ENCODE measurements at regions not wholly inside any gene's neighbourhood (a gene's known extent, or its start where the extent isn't known, plus 50 kb on each side); places are given as distances from the start of the nearest gene placed in this dataset.

DNA sequence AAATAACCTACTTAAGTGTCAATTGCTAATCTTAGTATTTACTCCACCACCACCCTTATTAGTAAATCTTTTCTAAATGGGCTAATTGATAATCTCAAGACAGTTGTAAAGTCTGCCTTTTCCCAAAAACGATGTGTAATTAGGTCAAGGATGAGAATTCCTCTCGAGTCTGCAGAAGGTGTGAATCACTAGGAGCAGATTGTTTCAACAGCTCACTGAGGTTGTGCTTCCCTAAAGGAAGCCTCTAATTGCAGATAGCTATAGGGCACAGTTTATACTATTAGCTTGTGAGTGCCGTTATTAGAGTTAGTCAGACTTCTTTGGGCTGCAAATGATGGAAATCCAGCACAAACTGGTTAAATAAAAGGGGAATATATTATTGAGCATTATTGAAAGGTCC is 84.9 kb downstream of the C11orf91 start:
- Histone ChIP-seq H3K27ac (ENCODE audit: low read depth, low read length) (no peak overlapping the region), H3K27me3 (ENCODE audit: insufficient read depth, low read length) (no peaks in the 10 kb centered on the region), H3K4me3 (ENCODE audit: low read length in 2 of 2) (no peak overlapping the region), H3K36me3 (ENCODE audit: insufficient read depth, low read length) (no peaks in the 10 kb centered on the region), H3K9me3 (ENCODE audit: control insufficient read depth in 1 of 2, low read length in 2 of 2) (no peaks in the 10 kb centered on the region), H3K4me1 (ENCODE audit: insufficient read depth, low read length) (no peaks in the 10 kb centered on the region)
- no peak overlapping the region for H3K4me3 Mint-ChIP-seq
- no peak overlapping the region for H3K27ac Mint-ChIP-seq
- no peaks in the 10 kb centered on the region for H3K4me1 Mint-ChIP-seq
- POLR2A ChIA-PET (ENCODE audit: partially characterized antibody), result no interaction called here
- intact Hi-C loops (cut with micrococcal nuclease), result no loop called here
- DNase-seq, result no peak
- H3K36me3 Mint-ChIP-seq, result no peaks in the 10 kb centered on the region
- H3K9me3 Mint-ChIP-seq, result no peaks in the 10 kb centered on the region
- CTCF ChIA-PET (ENCODE audit: partially characterized antibody), result no interaction called here
- peaks cover 10 to 18% of the 10 kb centered on the region in 2 donors for H3K27me3 Mint-ChIP-seq

GRCh38 chr11:33613404-33613803 is 87.2 kb downstream of the C11orf91 start:
- Mint-ChIP-seq H3K27ac (no peak overlapping the region), H3K4me3 (no peak overlapping the region), H3K4me1 (no peaks in the 10 kb centered on the region), H3K27me3 (peaks cover 6 to 14% of the 10 kb centered on the region in 2 donors), H3K9me3 (no peaks in the 10 kb centered on the region), H3K36me3 (no peaks in the 10 kb centered on the region)
- ChIA-PET CTCF (ENCODE audit: partially characterized antibody) (no interaction called here), POLR2A (ENCODE audit: partially characterized antibody) (no interaction called here)
- Histone ChIP-seq H3K9me3 (ENCODE audit: control insufficient read depth in 1 of 2, low read length in 2 of 2) (no peaks in the 10 kb centered on the region), H3K36me3 (ENCODE audit: insufficient read depth, low read length) (no peaks in the 10 kb centered on the region), H3K27me3 (ENCODE audit: insufficient read depth, low read length) (no peaks in the 10 kb centered on the region), H3K4me1 (ENCODE audit: insufficient read depth, low read length) (no peaks in the 10 kb centered on the region), H3K4me3 (ENCODE audit: low read length in 2 of 2) (no peak overlapping the region), H3K27ac (ENCODE audit: low read depth, low read length) (no peak overlapping the region)
- intact Hi-C loops (cut with micrococcal nuclease), result no loop called here
- DNase-seq, result no peak

DNA sequence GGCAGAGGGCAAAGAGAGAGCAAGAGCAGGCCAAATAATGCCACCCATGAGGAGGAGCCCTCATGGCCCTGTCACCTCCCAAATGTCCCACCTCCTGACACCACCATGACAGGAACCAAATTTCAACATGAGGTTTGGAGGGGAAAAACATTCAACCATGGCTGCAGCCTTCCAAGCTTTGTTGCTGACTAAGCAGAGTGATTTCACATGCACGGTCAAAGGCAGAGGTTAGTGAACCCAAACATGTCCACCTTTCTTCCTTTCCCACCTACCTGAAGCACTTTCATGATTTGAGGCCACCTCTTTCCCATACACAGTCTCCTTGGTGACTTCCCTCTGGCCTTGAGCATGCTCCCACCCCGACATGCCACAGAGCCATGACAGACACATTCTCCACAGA is 89.7 kb downstream of the C11orf91 start:
- POLR2A ChIA-PET (ENCODE audit: partially characterized antibody), result no interaction called here
- Histone ChIP-seq H3K4me1 (ENCODE audit: insufficient read depth, low read length) (no peaks in the 10 kb centered on the region), H3K4me3 (ENCODE audit: low read length in 2 of 2) (no peak overlapping the region), H3K36me3 (ENCODE audit: insufficient read depth, low read length) (no peaks in the 10 kb centered on the region), H3K27me3 (ENCODE audit: insufficient read depth, low read length) (no peaks in the 10 kb centered on the region), H3K9me3 (ENCODE audit: control insufficient read depth in 1 of 2, low read length in 2 of 2) (no peaks in the 10 kb centered on the region), H3K27ac (ENCODE audit: low read depth, low read length) (no peak overlapping the region)
- Mint-ChIP-seq H3K36me3 (no peaks in the 10 kb centered on the region), H3K27me3 (peaks cover 2 to 3% of the 10 kb centered on the region in 2 donors), H3K4me1 (no peaks in the 10 kb centered on the region), H3K9me3 (no peaks in the 10 kb centered on the region), H3K4me3 (no peak overlapping the region), H3K27ac (no peak overlapping the region)
- CTCF ChIA-PET (ENCODE audit: partially characterized antibody), result no interaction called here
- no peak for DNase-seq
- intact Hi-C loops (cut with micrococcal nuclease), result no loop called here

- Mint-ChIP-seq H3K9me3 (no peaks in the 10 kb centered on the region), H3K27ac (no peak overlapping the region), H3K4me3 (no peak overlapping the region), H3K36me3 (no peaks in the 10 kb centered on the region), H3K27me3 (peaks cover 2 to 3% of the 10 kb centered on the region in 2 donors), H3K4me1 (no peaks in the 10 kb centered on the region)
- Histone ChIP-seq H3K4me3 (ENCODE audit: low read length in 2 of 2) (no peak overlapping the region), H3K36me3 (ENCODE audit: insufficient read depth, low read length) (no peaks in the 10 kb centered on the region), H3K27ac (ENCODE audit: low read depth, low read length) (no peak overlapping the region), H3K9me3 (ENCODE audit: control insufficient read depth in 1 of 2, low read length in 2 of 2) (no peaks in the 10 kb centered on the region), H3K4me1 (ENCODE audit: insufficient read depth, low read length) (no peaks in the 10 kb centered on the region), H3K27me3 (ENCODE audit: insufficient read depth, low read length) (no peaks in the 10 kb centered on the region)
- CTCF ChIA-PET (ENCODE audit: partially characterized antibody), result no interaction called here
- POLR2A ChIA-PET (ENCODE audit: partially characterized antibody), result no interaction called here
- intact Hi-C loops (cut with micrococcal nuclease), result no loop called here
- DNase-seq, result no peak
These were observed 92.2 kb downstream of the C11orf91 start for GRCh38 chr11:33608386-33608785.

DNA sequence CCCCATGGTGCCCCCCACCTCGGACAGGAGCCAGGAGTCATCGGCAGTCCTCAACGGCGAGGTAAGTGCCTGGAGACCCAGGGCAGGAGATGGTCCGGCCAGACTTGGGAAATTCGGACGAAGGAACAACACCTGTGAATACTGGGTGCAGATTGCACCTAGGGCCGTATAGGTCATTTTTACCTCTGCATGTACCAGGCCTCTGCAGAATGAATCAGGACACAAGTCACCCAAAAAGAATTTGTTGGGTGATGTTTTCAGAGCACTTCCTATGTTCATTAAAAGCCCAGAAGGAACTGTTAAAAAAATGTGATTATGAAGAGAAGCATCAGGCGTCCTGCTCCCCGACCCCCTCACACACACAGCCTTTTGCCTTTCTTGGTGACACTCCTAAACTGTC is 93.9 kb downstream of the C11orf91 start:
- Histone ChIP-seq H3K4me3 (ENCODE audit: low read length in 2 of 2) (no peak overlapping the region), H3K4me1 (ENCODE audit: insufficient read depth, low read length) (no peaks in the 10 kb centered on the region), H3K27ac (ENCODE audit: low read depth, low read length) (no peak overlapping the region), H3K9me3 (ENCODE audit: control insufficient read depth in 1 of 2, low read length in 2 of 2) (no peaks in the 10 kb centered on the region), H3K27me3 (ENCODE audit: insufficient read depth, low read length) (no peaks in the 10 kb centered on the region), H3K36me3 (ENCODE audit: insufficient read depth, low read length) (no peaks in the 10 kb centered on the region)
- ChIA-PET CTCF (ENCODE audit: partially characterized antibody) (no interaction called here), POLR2A (ENCODE audit: partially characterized antibody) (no interaction called here)
- no peaks in the 10 kb centered on the region for H3K36me3 Mint-ChIP-seq
- no peaks in the 10 kb centered on the region for H3K9me3 Mint-ChIP-seq
- no peak overlapping the region for H3K27ac Mint-ChIP-seq
- no peaks in the 10 kb centered on the region for H3K4me1 Mint-ChIP-seq
- no peak for DNase-seq
- H3K27me3 Mint-ChIP-seq, result peaks cover 6% of the 10 kb centered on the region in 2 donors
- intact Hi-C loops (cut with micrococcal nuclease), result no loop called here
- no peak overlapping the region for H3K4me3 Mint-ChIP-seq

DNA sequence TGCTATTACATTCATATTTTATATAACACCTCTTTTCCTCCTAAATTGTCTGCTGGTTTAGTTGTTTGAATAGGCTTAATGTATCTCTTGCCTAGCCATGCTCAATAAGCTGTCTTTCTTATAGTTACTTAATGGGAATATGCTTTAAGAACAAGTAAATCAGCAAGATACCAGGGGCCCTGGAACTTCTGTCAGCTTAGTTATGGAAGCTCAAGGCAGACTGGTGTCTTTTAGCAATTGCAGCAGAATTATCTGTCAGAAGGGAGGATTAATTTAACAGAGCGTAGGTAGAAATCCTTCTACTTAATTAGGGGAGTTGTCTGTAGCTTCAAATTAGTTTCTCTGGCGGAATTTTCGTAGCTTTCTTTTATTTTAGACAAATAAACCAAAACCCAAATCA is 94.9 kb downstream of the C11orf91 start:
- ChIA-PET CTCF (ENCODE audit: partially characterized antibody) (no interaction called here), POLR2A (ENCODE audit: partially characterized antibody) (no interaction called here)
- no peaks in the 10 kb centered on the region for H3K9me3 ChIP-seq (ENCODE audit: control insufficient read depth in 1 of 2, low read length in 2 of 2)
- Mint-ChIP-seq H3K27me3 (peaks cover 6 to 8% of the 10 kb centered on the region in 2 donors), H3K9me3 (no peaks in the 10 kb centered on the region), H3K36me3 (no peaks in the 10 kb centered on the region), H3K27ac (no peak overlapping the region), H3K4me3 (no peak overlapping the region), H3K4me1 (no peaks in the 10 kb centered on the region)
- no peak for DNase-seq
- H3K4me1 ChIP-seq (ENCODE audit: insufficient read depth, low read length), result no peaks in the 10 kb centered on the region
- no peaks in the 10 kb centered on the region for H3K36me3 ChIP-seq (ENCODE audit: insufficient read depth, low read length)
- no peak overlapping the region for H3K4me3 ChIP-seq (ENCODE audit: low read length in 2 of 2)
- H3K27me3 ChIP-seq (ENCODE audit: insufficient read depth, low read length), result no peaks in the 10 kb centered on the region
- H3K27ac ChIP-seq (ENCODE audit: low read depth, low read length), result no peak overlapping the region
- intact Hi-C loops (cut with micrococcal nuclease), result no loop called here

DNA sequence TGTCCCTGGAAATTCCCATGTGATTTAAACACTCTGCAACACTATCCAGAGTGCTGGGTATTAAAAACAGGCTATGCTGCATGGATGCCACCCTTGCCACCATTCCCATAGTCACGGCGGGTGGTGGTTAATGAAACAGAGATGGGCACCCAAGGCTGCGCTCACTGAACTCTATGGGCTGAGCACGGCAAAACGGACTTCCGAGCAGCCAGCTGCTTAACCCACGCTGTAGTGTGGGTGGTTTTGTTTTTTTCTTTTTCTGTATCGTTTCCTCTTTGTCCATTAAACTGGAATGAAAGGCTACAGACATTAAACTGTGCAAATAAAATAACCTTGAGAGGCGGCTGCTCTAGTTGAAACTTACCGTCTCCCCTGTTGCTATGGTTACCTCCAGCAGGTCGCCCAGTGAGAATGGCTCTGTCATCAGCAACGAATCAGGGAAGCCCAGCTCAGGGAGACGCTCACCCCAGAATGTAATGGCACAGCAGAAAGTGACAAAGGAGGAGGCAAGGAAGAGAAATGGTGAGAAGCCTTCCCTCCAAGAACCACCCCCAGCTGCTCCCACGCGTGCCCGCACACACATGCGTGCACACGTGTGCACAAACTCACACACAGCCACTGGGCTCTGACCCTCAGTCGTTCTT is 102.1 kb downstream of the C11orf91 start:
- H3K27me3 Mint-ChIP-seq, result peaks cover 9 to 26% of the 10 kb centered on the region in 2 donors
- H3K4me1 ChIP-seq (ENCODE audit: insufficient read depth, low read length), result no peaks in the 10 kb centered on the region
- no peaks in the 10 kb centered on the region for H3K27me3 ChIP-seq (ENCODE audit: insufficient read depth, low read length)
- H3K9me3 ChIP-seq (ENCODE audit: control insufficient read depth in 1 of 2, low read length in 2 of 2), result no peaks in the 10 kb centered on the region
- no peaks in the 10 kb centered on the region for H3K36me3 Mint-ChIP-seq
- CTCF ChIA-PET (ENCODE audit: partially characterized antibody), result no interaction called here
- H3K27ac ChIP-seq (ENCODE audit: low read depth, low read length), result no peak overlapping the region
- no peak for DNase-seq
- no peak overlapping the region for H3K4me3 Mint-ChIP-seq
- POLR2A ChIA-PET (ENCODE audit: partially characterized antibody), result no interaction called here
- H3K4me3 ChIP-seq (ENCODE audit: low read length in 2 of 2), result no peak overlapping the region
- no peaks in the 10 kb centered on the region for H3K36me3 ChIP-seq (ENCODE audit: insufficient read depth, low read length)
- no peak overlapping the region for H3K27ac Mint-ChIP-seq
- no peaks in the 10 kb centered on the region for H3K4me1 Mint-ChIP-seq
- peaks cover 0 to 6% (median 0%) of the 10 kb centered on the region in 8 donors for H3K9me3 Mint-ChIP-seq
- intact Hi-C loops (cut with micrococcal nuclease), result no loop called here

DNA sequence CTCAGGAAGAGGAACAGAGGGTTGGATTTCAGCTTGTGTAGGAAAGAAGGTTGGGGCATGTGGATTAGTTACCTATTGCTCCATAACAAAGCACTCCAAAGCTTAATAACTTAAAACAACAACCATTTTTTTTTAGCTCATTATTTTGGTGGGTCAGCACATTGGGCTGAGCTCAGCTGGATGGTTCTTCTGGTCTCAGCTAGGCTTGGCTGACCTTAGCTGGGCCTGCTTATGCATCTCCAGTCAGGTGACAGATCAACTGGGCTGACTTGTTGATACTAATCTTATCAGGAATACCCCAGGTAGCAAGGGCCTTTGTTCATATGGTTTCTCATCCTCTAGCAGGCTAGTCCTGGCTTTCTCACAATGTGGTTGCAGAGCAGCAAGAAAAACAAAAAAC is 106.4 kb downstream of the C11orf91 start:
- Mint-ChIP-seq H3K4me1 (no peaks in the 10 kb centered on the region), H3K27me3 (peaks cover 0 to 15% of the 10 kb centered on the region in 2 donors), H3K27ac (no peak overlapping the region), H3K36me3 (no peaks in the 10 kb centered on the region), H3K9me3 (peaks cover 0 to 6% (median 0%) of the 10 kb centered on the region in 8 donors), H3K4me3 (no peak overlapping the region)
- intact Hi-C loops (cut with micrococcal nuclease), result no loop called here
- no peaks in the 10 kb centered on the region for H3K9me3 ChIP-seq (ENCODE audit: control insufficient read depth in 1 of 2, low read length in 2 of 2)
- ChIA-PET POLR2A (ENCODE audit: partially characterized antibody) (no interaction called here), CTCF (ENCODE audit: partially characterized antibody) (no interaction called here)
- no peaks in the 10 kb centered on the region for H3K36me3 ChIP-seq (ENCODE audit: insufficient read depth, low read length)
- H3K27me3 ChIP-seq (ENCODE audit: insufficient read depth, low read length), result no peaks in the 10 kb centered on the region
- no peak overlapping the region for H3K4me3 ChIP-seq (ENCODE audit: low read length in 2 of 2)
- no peaks in the 10 kb centered on the region for H3K4me1 ChIP-seq (ENCODE audit: insufficient read depth, low read length)
- no peak overlapping the region for H3K27ac ChIP-seq (ENCODE audit: low read depth, low read length)
- DNase-seq, result no peak
